Prostate gland (tissue), 2 donors: ENCODE measurements at regions not wholly inside any gene's neighbourhood (a gene's known extent, or its start where the extent isn't known, plus 50 kb on each side); places are given as distances from the start of the nearest gene placed in this dataset.

ENCODE experiments used
- POLR2A ChIP-seq: fragments of 450-650 bp; IDR thresholded peaks from one replicate; pipeline ENCODE4 v1.6.1; 2016; ENCODE audit warnings: antibody characterized with exemption, mild to moderate bottlenecking
- POLR2AphosphoS5 ChIP-seq: sonication (generic); formaldehyde crosslinking; IDR thresholded peaks from one replicate; pipeline ENCODE4 v1.6.1; 2017; ENCODE audit warnings: antibody characterized with exemption
- TF ChIP-seq, protein P1 (sequence below), 4 experiments: fragments of 200-600 bp in 2 of 4; fragments of 450-650 bp in 2 of 4; sonication (generic) in 2 of 4; IDR thresholded peaks; 1 replicate in 3 of 4; 2 replicates in 1 of 4; pipeline ENCODE4 v1.5.1; 2016 to 2019; ENCODE audit warnings: antibody characterized with exemption in 4 of 4, mild to moderate bottlenecking in 2 of 4, moderate library complexity in 2 of 4

GRCh38 chr2:120969613-120970355, 234.1 kb downstream of the GLI2 start:
- TF ChIP-seq, protein P1, sequence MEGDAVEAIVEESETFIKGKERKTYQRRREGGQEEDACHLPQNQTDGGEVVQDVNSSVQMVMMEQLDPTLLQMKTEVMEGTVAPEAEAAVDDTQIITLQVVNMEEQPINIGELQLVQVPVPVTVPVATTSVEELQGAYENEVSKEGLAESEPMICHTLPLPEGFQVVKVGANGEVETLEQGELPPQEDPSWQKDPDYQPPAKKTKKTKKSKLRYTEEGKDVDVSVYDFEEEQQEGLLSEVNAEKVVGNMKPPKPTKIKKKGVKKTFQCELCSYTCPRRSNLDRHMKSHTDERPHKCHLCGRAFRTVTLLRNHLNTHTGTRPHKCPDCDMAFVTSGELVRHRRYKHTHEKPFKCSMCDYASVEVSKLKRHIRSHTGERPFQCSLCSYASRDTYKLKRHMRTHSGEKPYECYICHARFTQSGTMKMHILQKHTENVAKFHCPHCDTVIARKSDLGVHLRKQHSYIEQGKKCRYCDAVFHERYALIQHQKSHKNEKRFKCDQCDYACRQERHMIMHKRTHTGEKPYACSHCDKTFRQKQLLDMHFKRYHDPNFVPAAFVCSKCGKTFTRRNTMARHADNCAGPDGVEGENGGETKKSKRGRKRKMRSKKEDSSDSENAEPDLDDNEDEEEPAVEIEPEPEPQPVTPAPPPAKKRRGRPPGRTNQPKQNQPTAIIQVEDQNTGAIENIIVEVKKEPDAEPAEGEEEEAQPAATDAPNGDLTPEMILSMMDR (IDR thresholded peaks at IDR 0.05), result no peak
- TF ChIP-seq POLR2A (no peak), POLR2AphosphoS5 (no peak)
